B cell (primary cell): ENCODE measurements at regions not wholly inside any gene's neighbourhood (a gene's known extent, or its start where the extent isn't known, plus 50 kb on each side); places are given as distances from the start of the nearest gene placed in this dataset.

Source experiments
- ATAC-seq: fragments of 200-7000 bp; cut with Tn5 transposase; one replicate; pipeline ENCODE4 v1.10.0; 2021; ENCODE audit warnings: low read depth, mild to moderate bottlenecking, moderate number of reproducible peaks, moderate library complexity
- CTCF ChIA-PET: fragments of 350-600 bp; sonication (Branson Sonifier 250); formaldehyde crosslinking; loops from one replicate; lab custom pipeline; 2021; ENCODE audit warnings: antibody characterized with exemption, inconsistent platforms; lab: Charles Lee
- POLR2A ChIA-PET: fragments of 350-600 bp; sonication (Branson Sonifier 250); formaldehyde crosslinking; loops from one replicate; lab custom pipeline; 2021; ENCODE audit warnings: antibody characterized with exemption; lab: Charles Lee
- DNase-seq: peaks from one replicate; pipeline ENCODE4 v3.0.0; 2013
- H2AFZ ChIP-seq: 2 replicates; pipeline ENCODE4 v1.6.1; 2012; ENCODE audit warnings: mild to moderate bottlenecking, low read depth, low read length; ENCODE audit not compliant: insufficient read depth, poor library complexity, severe bottlenecking
- H3K27ac ChIP-seq, 2 donors: 1 replicate in 1 of 2; 2 replicates in 1 of 2; pipeline ENCODE4 v1.5.1; 2012 to 2013; ENCODE audit warnings: low read length in 2 of 2, mild to moderate bottlenecking in 2 of 2, moderate library complexity in 1 of 2
- H3K27me3 ChIP-seq, 4 experiments: fragments of 200-600 bp in 1 of 4; sonication (generic) in 1 of 4; replicated peaks in 1 of 4; 1 replicate in 2 of 4; 2 replicates in 2 of 4; pipeline versions ENCODE4 v1.6.1 to v1.7.0; 2013 to 2016; ENCODE audit warnings: low read length in 3 of 4, mild to moderate bottlenecking in 2 of 4, mixed read lengths in 1 of 4, moderate library complexity in 1 of 4; ENCODE audit not compliant: insufficient read depth in 4 of 4, control insufficient read depth in 3 of 4; ENCODE audit errors: control extremely low read depth in 1 of 4
- H3K36me3 ChIP-seq, 2 experiments: replicated peaks in 1 of 2; 1 replicate in 1 of 2; 2 replicates in 1 of 2; pipeline versions ENCODE4 v1.6.1 to v1.7.1; 2013; ENCODE audit warnings: low read length in 1 of 2; ENCODE audit not compliant: insufficient read depth in 2 of 2, control insufficient read depth in 1 of 2; ENCODE audit errors: control extremely low read depth in 1 of 2, extremely low read depth in 1 of 2
- H3K4me1 ChIP-seq, 2 donors: fragments of 200-600 bp in 1 of 2; sonication (generic) in 1 of 2; 1 replicate in 1 of 2; 2 replicates in 1 of 2; pipeline versions ENCODE4 v1.5.1 to v1.6.1; 2013 to 2017; ENCODE audit warnings: low read length in 2 of 2; ENCODE audit not compliant: control insufficient read depth in 2 of 2, insufficient read depth in 2 of 2
- H3K4me2 ChIP-seq: replicated peaks from 2 replicates; pipeline ENCODE3; 2012; ENCODE audit warnings: mild to moderate bottlenecking, low read depth, low read length; ENCODE audit not compliant: poor library complexity, severe bottlenecking
- H3K4me3 ChIP-seq, 5 experiments: fragments of 200-600 bp in 1 of 5; sonication (generic) in 1 of 5; 1 replicate in 3 of 5; 2 replicates in 2 of 5; pipeline versions ENCODE4 v1.5.1 to v1.7.0; 2011 to 2016; ENCODE audit warnings: low read length in 4 of 5, mild to moderate bottlenecking in 4 of 5, low read depth in 2 of 5, control low read depth in 1 of 5, moderate library complexity in 1 of 5; ENCODE audit not compliant: insufficient read depth in 1 of 5; ENCODE audit errors: control extremely low read depth in 1 of 5, extremely low read depth in 1 of 5
- H3K79me2 ChIP-seq: fragments of 200-600 bp; sonication (generic); one replicate; pipeline ENCODE4 v1.6.0; 2016; ENCODE audit warnings: low read length; ENCODE audit not compliant: control insufficient read depth, insufficient read depth
- H3K9ac ChIP-seq: fragments of 200-600 bp; sonication (generic); 2 replicates; pipeline ENCODE4 v1.6.1; 2017; ENCODE audit warnings: mild to moderate bottlenecking, low read length, moderate library complexity
- H3K9me3 ChIP-seq, 3 donors: one replicate each; pipeline versions ENCODE4 v1.6.1 to v1.7.1; 2013; ENCODE audit warnings: low read length in 2 of 3; ENCODE audit not compliant: control insufficient read depth in 2 of 3, insufficient read depth in 1 of 3; ENCODE audit errors: control extremely low read depth in 1 of 3
- H4K20me1 ChIP-seq: 2 replicates; pipeline ENCODE4 v1.6.0; 2012; ENCODE audit warnings: mild to moderate bottlenecking, low read length; ENCODE audit not compliant: insufficient read depth, control insufficient read depth, poor library complexity, severe bottlenecking
- H3K27ac Mint-ChIP-seq: one replicate; pipeline ENCODE4 v1.8.0; 2021; ENCODE audit warnings: mixed read lengths
- H3K27me3 Mint-ChIP-seq: one replicate; pipeline ENCODE4 v1.8.0; 2021; ENCODE audit warnings: mixed read lengths
- H3K4me1 Mint-ChIP-seq: one replicate; pipeline ENCODE4 v1.8.0; 2021; ENCODE audit warnings: mixed read lengths
- H3K4me3 Mint-ChIP-seq: one replicate; pipeline ENCODE4 v1.8.0; 2021; ENCODE audit warnings: mixed read lengths
- H3K9me3 Mint-ChIP-seq: one replicate; pipeline ENCODE4 v1.8.0; 2022; ENCODE audit warnings: mixed read lengths; ENCODE audit not compliant: insufficient read depth
- EZH2 ChIP-seq: IDR thresholded peaks from 2 replicates; pipeline ENCODE4 v1.6.1; 2012; ENCODE audit warnings: borderline replicate concordance, low read depth, mild to moderate bottlenecking, moderate library complexity, low read length; ENCODE audit not compliant: insufficient read depth, poor library complexity, severe bottlenecking
- WGBS: methylation state at CpG from one replicate; pipeline ENCODE4 v1.1.5; 2013; ENCODE audit warnings: missing lambda C conversion rate; ENCODE audit not compliant: insufficient coverage; 5-methylcytosine and 5-hydroxymethylcytosine counted together
- intact Hi-C: fragments of 100-400 bp; cut with micrococcal nuclease; formaldehyde crosslinking; loops from one replicate; pipeline ENCODE4 v1.10.0; 2022
- TF ChIP-seq, protein P1 (sequence below): fragments of 200-600 bp; IDR thresholded peaks from one replicate; pipeline ENCODE4 v1.8.0; 2022; ENCODE audit warnings: antibody characterized with exemption, mild to moderate bottlenecking

DNA sequence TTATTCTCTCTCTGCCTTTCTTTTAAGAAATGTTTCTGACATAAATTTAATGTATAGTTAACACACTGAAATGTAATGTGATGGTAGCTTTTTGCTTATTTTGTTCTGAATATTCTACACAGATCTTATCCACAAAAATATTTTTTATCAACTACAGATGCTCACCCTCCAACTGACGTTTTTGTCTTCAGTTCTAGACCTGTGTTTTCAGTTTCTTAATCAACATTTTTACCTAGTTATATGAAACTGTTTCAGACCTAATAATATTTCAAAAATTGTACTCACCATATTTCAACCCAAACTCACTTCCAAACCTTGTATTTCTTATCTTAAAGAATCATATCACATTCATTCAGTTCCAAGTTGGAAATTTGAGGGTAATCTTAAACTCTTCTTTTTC lies 452.8 kb downstream of the RFPL4B start:
- Histone ChIP-seq H3K9ac (no peak overlapping the region), H3K79me2 (no peaks in the 10 kb centered on the region), H3K4me1 (no peaks in the 10 kb centered on the region), H3K9me3 (no peaks in the 10 kb centered on the region), H2AFZ (no peak overlapping the region), H3K36me3 (no peaks in the 10 kb centered on the region), H3K27ac (no peak overlapping the region), H3K4me2 (no peak overlapping the region), H4K20me1 (no peaks in the 10 kb centered on the region), H3K4me3 (no peak overlapping the region), H3K27me3 (no peaks in the 10 kb centered on the region)
- no peak overlapping the region for H3K4me3 Mint-ChIP-seq
- H3K27me3 Mint-ChIP-seq: peaks cover 4% of the 10 kb centered on the region
- TF ChIP-seq EZH2: no peak
- TF ChIP-seq, protein P1, sequence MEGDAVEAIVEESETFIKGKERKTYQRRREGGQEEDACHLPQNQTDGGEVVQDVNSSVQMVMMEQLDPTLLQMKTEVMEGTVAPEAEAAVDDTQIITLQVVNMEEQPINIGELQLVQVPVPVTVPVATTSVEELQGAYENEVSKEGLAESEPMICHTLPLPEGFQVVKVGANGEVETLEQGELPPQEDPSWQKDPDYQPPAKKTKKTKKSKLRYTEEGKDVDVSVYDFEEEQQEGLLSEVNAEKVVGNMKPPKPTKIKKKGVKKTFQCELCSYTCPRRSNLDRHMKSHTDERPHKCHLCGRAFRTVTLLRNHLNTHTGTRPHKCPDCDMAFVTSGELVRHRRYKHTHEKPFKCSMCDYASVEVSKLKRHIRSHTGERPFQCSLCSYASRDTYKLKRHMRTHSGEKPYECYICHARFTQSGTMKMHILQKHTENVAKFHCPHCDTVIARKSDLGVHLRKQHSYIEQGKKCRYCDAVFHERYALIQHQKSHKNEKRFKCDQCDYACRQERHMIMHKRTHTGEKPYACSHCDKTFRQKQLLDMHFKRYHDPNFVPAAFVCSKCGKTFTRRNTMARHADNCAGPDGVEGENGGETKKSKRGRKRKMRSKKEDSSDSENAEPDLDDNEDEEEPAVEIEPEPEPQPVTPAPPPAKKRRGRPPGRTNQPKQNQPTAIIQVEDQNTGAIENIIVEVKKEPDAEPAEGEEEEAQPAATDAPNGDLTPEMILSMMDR: no peak
- no peaks in the 10 kb centered on the region for H3K9me3 Mint-ChIP-seq
- POLR2A ChIA-PET: no interaction called here
- ATAC-seq (no peak), DNase-seq (no peak)
- no peaks in the 10 kb centered on the region for H3K4me1 Mint-ChIP-seq
- no CpG with 5 or more reads among the region's 1 CpG for WGBS
- no peak overlapping the region for H3K27ac Mint-ChIP-seq
- CTCF ChIA-PET: no interaction called here
- intact Hi-C loops: no loop called here

DNA sequence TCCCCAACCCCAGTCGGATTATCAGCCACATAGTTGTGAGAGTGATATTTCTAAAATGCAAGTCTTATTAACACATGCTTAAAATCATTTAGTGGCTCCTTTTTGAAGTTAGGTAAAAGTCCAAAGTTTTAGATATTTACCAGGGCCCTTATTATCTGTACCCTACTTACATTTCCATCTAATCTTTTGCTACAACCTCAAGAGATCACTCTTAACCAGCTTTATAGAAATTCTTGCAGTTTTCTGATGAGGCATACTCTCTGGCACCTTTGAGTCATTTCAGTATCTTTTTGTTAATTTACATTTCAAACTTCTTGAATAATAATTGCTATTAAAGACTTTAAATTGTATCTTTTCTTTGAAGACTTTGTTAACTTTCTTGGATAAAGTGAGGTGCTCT lies 453.3 kb downstream of the RFPL4B start:
- no CpG with 5 or more reads among the region's 1 CpG for WGBS
- Histone ChIP-seq H3K36me3 (no peaks in the 10 kb centered on the region), H3K9me3 (no peaks in the 10 kb centered on the region), H3K9ac (no peak overlapping the region), H3K79me2 (no peaks in the 10 kb centered on the region), H3K27ac (no peak overlapping the region), H2AFZ (no peak overlapping the region), H3K4me2 (no peak overlapping the region), H3K4me3 (no peak overlapping the region), H3K27me3 (no peaks in the 10 kb centered on the region), H4K20me1 (no peaks in the 10 kb centered on the region), H3K4me1 (no peaks in the 10 kb centered on the region)
- Mint-ChIP-seq H3K4me1 (no peaks in the 10 kb centered on the region), H3K27me3 (peaks cover 4% of the 10 kb centered on the region), H3K27ac (no peak overlapping the region), H3K9me3 (no peaks in the 10 kb centered on the region), H3K4me3 (no peak overlapping the region)
- CTCF ChIA-PET: no interaction called here
- POLR2A ChIA-PET: no interaction called here
- ATAC-seq (no peak), DNase-seq (no peak)
- intact Hi-C loops: no loop called here
- TF ChIP-seq, protein P1: no peak
